NCI-H446 treated with DMSO at 0.1 percent for 48 hours (cell line): ENCODE measurements at regions not wholly inside any gene's neighbourhood (a gene's known extent, or its start where the extent isn't known, plus 50 kb on each side); places are given as distances from the start of the nearest gene placed in this dataset.

Experiments used
- DNase-seq: peaks from one replicate; lab custom pipeline; 2025; lab: John Stamatoyannopoulos, UW

GRCh38 chr2:228705318-228705717 is 523.8 kb upstream of the SPHKAP start:
- no peak for DNase-seq

GRCh38 chr2:228703152-228703551 is 521.7 kb upstream of the SPHKAP start:
- no peak for DNase-seq

GRCh38 chr2:228701506-228701905 is 520.0 kb upstream of the SPHKAP start:
- no peak for DNase-seq

GRCh38 chr2:228700638-228701037 is 519.2 kb upstream of the SPHKAP start:
- DNase-seq, result no peak

- DNase-seq, result no peak
Measured at GRCh38 chr2:228699888-228700287, 518.4 kb upstream of the SPHKAP start.

DNA sequence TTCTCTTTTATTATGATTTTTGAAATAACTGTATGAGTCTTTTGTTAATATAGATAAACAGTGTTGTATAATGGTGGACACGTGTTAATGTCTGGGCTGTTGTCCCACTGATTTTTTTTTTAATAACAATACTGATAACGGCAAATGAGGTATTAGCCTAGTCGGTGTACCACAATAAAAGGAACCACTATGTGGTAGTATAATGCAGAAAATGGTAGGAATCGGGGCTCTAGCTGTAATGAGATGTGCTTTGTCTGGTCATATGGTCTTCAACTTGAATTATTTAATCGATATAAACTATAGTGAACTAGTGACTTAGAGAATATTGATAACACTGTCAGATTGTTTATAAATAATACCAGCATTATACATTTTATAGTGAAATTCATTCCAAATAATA is 517.9 kb upstream of the SPHKAP start:
- DNase-seq, result no peak

GRCh38 chr2:228698963-228699362 is 517.5 kb upstream of the SPHKAP start:
- no peak for DNase-seq

DNA sequence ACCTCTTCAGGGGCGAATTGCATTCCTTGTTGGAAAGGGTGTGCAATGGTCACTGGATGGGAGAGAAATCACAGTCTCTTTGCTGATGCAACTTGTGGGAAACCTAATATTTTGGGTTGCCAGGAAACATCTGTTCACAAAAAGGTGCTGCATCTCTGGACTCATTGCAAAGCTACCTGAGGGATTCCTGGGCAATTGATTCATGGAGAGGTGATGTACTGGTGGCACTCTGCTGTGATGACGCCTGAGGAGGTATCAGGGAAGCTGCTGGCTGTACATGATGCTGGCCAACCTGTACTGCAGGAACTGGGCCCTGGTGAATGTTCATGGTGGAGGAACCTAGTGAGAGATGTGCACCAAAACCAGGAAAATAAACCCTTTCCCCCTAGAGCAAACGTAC is 516.0 kb upstream of the SPHKAP start:
- DNase-seq, result no peak

DNA sequence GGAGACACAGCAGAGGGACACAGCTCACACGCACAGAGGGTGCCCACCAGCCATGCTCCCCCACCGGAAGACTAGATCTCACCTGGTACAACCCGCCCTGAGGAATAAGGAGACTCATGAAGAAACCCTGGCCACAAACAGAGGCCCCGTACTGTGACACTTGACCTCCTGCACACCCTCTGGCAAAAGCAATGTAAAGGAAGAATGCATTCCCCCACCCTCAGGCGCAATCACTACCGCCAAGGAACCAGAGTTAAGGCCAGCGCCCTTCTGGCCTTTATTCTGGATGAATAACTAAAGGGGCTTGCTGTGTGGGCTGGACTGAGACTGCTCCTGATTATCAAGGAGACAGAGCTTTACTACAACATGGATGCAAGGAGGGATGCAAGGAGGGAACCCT is 509.2 kb upstream of the SPHKAP start:
- no peak for DNase-seq

- no peak for DNase-seq
Measured at GRCh38 chr2:228689053-228689452, 507.6 kb upstream of the SPHKAP start.

GRCh38 chr2:228688007-228688645 is 506.6 kb upstream of the SPHKAP start:
- DNase-seq, result no peak

DNA sequence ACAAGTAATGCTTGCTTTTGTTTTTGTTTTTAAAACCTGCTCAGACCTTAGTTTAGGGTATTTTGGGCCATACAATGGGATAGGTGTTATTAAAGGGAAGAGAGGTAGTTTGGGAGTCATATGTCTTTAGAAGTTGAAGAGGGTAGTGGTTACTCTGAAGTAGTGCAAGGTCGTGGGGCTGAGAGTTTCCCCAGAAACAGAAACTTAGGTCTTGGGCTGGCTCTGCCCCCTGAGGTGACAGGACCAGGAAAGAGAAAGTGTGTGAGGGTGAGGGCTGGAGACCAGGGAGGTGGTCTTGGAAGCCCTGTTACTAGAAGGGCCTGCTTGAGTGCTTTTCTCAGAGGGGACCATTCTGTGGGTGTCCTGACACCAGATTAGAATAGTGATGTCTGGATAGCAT is 500.5 kb upstream of the SPHKAP start:
- no peak for DNase-seq

- no peak for DNase-seq
Measured at GRCh38 chr2:228681426-228681825, 499.9 kb upstream of the SPHKAP start.

DNA sequence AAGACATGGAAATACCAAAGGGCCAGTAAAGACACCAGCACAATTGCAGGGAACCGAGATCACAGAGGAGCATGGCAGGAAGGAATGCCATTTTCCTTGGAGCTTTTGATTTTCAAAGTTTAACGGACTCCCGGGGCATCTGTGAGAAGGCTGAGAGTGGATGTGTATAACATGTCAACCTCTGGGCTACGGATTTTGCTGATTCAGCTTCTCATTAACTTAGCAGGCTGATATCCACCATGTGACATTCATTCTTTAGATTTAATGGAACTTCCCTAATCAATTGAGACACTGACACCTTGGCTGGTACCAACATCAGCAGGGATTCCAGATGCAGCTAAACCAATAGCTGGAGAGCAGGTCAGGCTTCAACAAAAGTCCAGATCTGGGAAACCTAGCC is 496.6 kb upstream of the SPHKAP start:
- no peak for DNase-seq

DNA sequence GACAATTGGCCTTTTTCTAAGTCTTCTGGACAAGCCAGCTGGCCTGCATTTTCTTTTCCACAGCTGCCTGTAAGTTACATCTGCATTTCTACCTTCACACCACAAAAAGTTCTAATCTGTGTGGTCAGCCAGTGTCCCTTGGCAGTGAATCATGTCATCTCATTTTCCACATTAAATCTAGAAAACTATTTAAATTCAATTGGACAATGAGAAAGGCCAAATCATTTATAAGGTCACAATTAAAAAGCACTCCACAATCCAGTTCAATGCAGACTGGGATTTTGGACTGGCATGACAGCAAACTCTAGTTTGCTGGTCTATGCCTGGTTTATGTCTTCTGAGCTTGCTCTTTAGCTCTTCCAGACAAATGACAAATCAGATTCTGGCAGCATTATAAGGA is 494.2 kb upstream of the SPHKAP start:
- DNase-seq, result no peak

- no peak for DNase-seq
Measured at GRCh38 chr2:228675091-228675490, 493.6 kb upstream of the SPHKAP start.

- no peak for DNase-seq
Measured at GRCh38 chr2:228673876-228674554, 492.5 kb upstream of the SPHKAP start.

GRCh38 chr2:228669690-228670089 is 488.2 kb upstream of the SPHKAP start:
- no peak for DNase-seq

DNA sequence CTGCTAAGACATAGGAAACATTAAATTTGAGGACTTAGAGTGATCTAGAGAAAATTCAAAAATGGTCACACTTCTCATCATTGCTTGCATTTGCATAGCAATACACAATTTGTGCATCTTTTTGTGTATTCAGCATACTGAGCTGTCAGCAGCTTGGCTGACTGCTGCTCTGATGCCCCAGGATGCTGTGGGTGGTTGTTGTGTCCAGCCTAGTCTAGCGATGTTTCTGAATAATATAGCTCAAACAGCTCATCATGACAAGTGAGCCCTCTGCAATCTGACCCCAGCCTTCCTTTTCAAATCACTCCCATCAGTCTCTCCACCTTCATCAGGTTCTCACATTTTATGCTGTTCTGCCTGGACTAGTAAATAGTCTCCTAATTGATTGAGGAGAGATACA is 483.7 kb upstream of the SPHKAP start:
- no peak for DNase-seq

DNA sequence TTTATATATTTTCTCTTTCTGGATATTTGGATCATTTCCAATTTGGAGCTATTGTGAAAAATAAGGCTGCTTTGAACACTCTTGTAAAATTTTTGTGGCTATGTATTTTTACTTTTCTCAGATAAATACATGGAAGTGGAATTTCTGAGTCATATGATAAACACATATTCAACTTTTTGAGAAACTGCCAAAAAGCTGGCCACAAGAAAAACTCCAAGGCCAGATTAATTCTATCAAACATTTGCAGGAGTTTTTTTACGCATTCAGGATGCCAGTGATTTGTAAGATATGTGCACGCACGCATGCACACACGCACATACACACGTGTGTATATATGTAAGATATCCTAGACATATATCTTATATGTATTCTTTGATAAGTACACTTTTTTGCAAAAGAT is 477.5 kb upstream of the SPHKAP start:
- no peak for DNase-seq

- DNase-seq, result peak; percentile 3
Measured at GRCh38 chr2:228657807-228658402, 476.4 kb upstream of the SPHKAP start.

DNA sequence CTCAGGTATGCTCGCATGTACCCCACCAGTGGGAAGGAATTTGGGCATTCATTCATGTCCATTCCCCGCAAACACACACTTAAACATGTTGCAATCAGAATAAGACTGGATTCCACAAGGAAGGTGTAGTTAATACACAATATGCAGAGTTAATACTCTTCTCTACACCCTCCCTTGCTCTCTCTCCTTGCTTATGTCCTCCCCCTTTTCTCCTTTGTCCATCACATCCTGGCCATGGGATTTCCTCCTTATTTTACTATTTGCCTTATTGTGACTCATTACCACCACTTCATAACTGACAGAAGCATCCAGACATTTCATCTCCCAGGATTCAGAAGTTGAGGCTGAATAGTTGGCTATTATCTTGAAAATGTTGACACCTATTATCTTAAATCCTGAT is 473.8 kb upstream of the SPHKAP start:
- no peak for DNase-seq

GRCh38 chr2:228654707-228655106 is 473.2 kb upstream of the SPHKAP start:
- DNase-seq, result no peak

- no peak for DNase-seq
Measured at GRCh38 chr2:228653884-228654283, 472.4 kb upstream of the SPHKAP start.
